GM19438 (cell line): ENCODE measurements at regions not wholly inside any gene's neighbourhood (a gene's known extent, or its start where the extent isn't known, plus 50 kb on each side); places are given as distances from the start of the nearest gene placed in this dataset.

Experiments used
- ATAC-seq: cut with Tn5 transposase; IDR thresholded peaks from one replicate; pipeline ENCODE4 v1.9.1; 2021; ENCODE audit warnings: low read depth; ENCODE audit not compliant: unreplicated experiment

- ATAC-seq, result no peak
These were observed 56.3 kb downstream of the SCG2 start for GRCh38 chr2:223545830-223546229.
